ENCODE measurements at regions not wholly inside any gene's neighbourhood (a gene's known extent, or its start where the extent isn't known, plus 50 kb on each side); places are given as distances from the start of the nearest gene placed in this dataset.
"Not testable (repeated sequence)": the region's sequence is repeated elsewhere in the genome, so short reads cannot be mapped to it uniquely, and the experiment has no call there.

DNA sequence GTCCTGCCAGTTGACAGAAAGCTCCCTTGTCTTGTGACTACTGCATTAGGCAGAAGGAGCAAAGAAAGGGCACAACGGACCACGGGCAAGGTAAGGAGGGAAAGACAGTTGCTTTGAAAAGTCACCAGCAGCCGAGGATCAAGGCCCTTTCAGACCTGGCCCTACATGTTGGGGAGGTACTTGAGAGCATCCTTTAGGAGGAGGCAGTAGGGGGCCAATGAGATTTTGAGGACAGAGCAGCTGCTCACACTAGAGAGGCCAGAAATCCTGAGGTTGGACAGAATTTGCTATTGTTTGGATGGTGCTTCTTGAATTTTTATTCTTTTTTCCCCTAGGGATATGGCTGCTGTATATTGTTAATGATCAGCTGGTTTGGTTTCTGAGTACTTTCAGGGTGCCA lies 135.5 kb upstream of the PZP start:
- no peak overlapping the region for H3K27ac ChIP-seq
- H3K36me3 ChIP-seq = no peaks in the 10 kb centered on the region
- no peak overlapping the region for H3K4me3 ChIP-seq
- H3K9me3 ChIP-seq = no peaks in the 10 kb centered on the region
- intact Hi-C loops (cut with DNase I; ENCODE audit: low total_unique reads) = no loop called here
- H3K27me3 ChIP-seq = no peaks in the 10 kb centered on the region
- TF ChIP-seq, protein P1, sequence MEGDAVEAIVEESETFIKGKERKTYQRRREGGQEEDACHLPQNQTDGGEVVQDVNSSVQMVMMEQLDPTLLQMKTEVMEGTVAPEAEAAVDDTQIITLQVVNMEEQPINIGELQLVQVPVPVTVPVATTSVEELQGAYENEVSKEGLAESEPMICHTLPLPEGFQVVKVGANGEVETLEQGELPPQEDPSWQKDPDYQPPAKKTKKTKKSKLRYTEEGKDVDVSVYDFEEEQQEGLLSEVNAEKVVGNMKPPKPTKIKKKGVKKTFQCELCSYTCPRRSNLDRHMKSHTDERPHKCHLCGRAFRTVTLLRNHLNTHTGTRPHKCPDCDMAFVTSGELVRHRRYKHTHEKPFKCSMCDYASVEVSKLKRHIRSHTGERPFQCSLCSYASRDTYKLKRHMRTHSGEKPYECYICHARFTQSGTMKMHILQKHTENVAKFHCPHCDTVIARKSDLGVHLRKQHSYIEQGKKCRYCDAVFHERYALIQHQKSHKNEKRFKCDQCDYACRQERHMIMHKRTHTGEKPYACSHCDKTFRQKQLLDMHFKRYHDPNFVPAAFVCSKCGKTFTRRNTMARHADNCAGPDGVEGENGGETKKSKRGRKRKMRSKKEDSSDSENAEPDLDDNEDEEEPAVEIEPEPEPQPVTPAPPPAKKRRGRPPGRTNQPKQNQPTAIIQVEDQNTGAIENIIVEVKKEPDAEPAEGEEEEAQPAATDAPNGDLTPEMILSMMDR (IDR thresholded peaks at IDR 0.05) = no peak
- no peak for TF ChIP-seq POLR2AphosphoS5 (IDR thresholded peaks at IDR 0.05)
- no peak for TF ChIP-seq POLR2A (IDR thresholded peaks at IDR 0.05)
- H3K4me1 ChIP-seq = no peaks in the 10 kb centered on the region
- DNase-seq (ENCODE audit: low spot score in 2 of 2) = no peak

GRCh38 chr12:9342614-9343353 lies 134.6 kb upstream of the PZP start:
- no peaks in the 10 kb centered on the region for H3K27me3 ChIP-seq
- H3K4me1 ChIP-seq = no peaks in the 10 kb centered on the region
- no peak overlapping the region for H3K4me3 ChIP-seq
- H3K9me3 ChIP-seq = no peaks in the 10 kb centered on the region
- no peak overlapping the region for H3K27ac ChIP-seq
- DNase-seq (ENCODE audit: low spot score in 2 of 2) = no peak
- H3K36me3 ChIP-seq = no peaks in the 10 kb centered on the region
- intact Hi-C loops (cut with DNase I; ENCODE audit: low total_unique reads) = no loop called here
- TF ChIP-seq POLR2AphosphoS5 (IDR thresholded peaks at IDR 0.05) = no peak
- TF ChIP-seq, protein P1 (IDR thresholded peaks at IDR 0.05) = no peak
- TF ChIP-seq POLR2A (IDR thresholded peaks at IDR 0.05) = no peak

- intact Hi-C loops (cut with DNase I; ENCODE audit: low total_unique reads) = no loop called here
- TF ChIP-seq, protein P1 (IDR thresholded peaks at IDR 0.05) = no peak
- TF ChIP-seq POLR2A (IDR thresholded peaks at IDR 0.05) (no peak), POLR2AphosphoS5 (IDR thresholded peaks at IDR 0.05) (no peak)
- no peaks in the 10 kb centered on the region for H3K27me3 ChIP-seq
- no peaks in the 10 kb centered on the region for H3K4me1 ChIP-seq
- H3K27ac ChIP-seq = no peak overlapping the region
- peaks cover 0 to 3% of the 10 kb centered on the region in 2 donors for H3K9me3 ChIP-seq
- DNase-seq (ENCODE audit: low spot score in 2 of 2) = no peak
- no peak overlapping the region for H3K4me3 ChIP-seq
- no peaks in the 10 kb centered on the region for H3K36me3 ChIP-seq
Observed at GRCh38 chr12:9341260-9341585, 133.0 kb upstream of the PZP start.

GRCh38 chr12:9340422-9341259 lies 132.4 kb upstream of the PZP start:
- H3K27ac ChIP-seq = no peak overlapping the region
- H3K9me3 ChIP-seq = peaks cover 0 to 7% of the 10 kb centered on the region in 2 donors
- H3K27me3 ChIP-seq = no peaks in the 10 kb centered on the region
- intact Hi-C loops (cut with DNase I; ENCODE audit: low total_unique reads) = no loop called here
- no peak overlapping the region for H3K4me3 ChIP-seq
- no peak for DNase-seq (ENCODE audit: low spot score in 2 of 2)
- H3K4me1 ChIP-seq = no peaks in the 10 kb centered on the region
- TF ChIP-seq, protein P1 (IDR thresholded peaks at IDR 0.05) = no peak
- TF ChIP-seq POLR2A (IDR thresholded peaks at IDR 0.05) (no peak), POLR2AphosphoS5 (IDR thresholded peaks at IDR 0.05) (no peak)
- no peaks in the 10 kb centered on the region for H3K36me3 ChIP-seq

GRCh38 chr12:9337656-9338055 lies 129.5 kb upstream of the PZP start:
- H3K9me3 ChIP-seq = peaks cover 0 to 7% of the 10 kb centered on the region in 2 donors
- intact Hi-C loops (cut with DNase I; ENCODE audit: low total_unique reads) = no loop called here
- no peak for DNase-seq (ENCODE audit: low spot score in 2 of 2)
- H3K36me3 ChIP-seq = no peaks in the 10 kb centered on the region
- H3K27me3 ChIP-seq = no peaks in the 10 kb centered on the region
- no peak overlapping the region for H3K27ac ChIP-seq
- no peaks in the 10 kb centered on the region for H3K4me1 ChIP-seq
- H3K4me3 ChIP-seq = no peak overlapping the region
- TF ChIP-seq, protein P1 (IDR thresholded peaks at IDR 0.05) = no peak
- no peak for TF ChIP-seq POLR2A (IDR thresholded peaks at IDR 0.05)
- TF ChIP-seq POLR2AphosphoS5 (IDR thresholded peaks at IDR 0.05) = no peak

DNA sequence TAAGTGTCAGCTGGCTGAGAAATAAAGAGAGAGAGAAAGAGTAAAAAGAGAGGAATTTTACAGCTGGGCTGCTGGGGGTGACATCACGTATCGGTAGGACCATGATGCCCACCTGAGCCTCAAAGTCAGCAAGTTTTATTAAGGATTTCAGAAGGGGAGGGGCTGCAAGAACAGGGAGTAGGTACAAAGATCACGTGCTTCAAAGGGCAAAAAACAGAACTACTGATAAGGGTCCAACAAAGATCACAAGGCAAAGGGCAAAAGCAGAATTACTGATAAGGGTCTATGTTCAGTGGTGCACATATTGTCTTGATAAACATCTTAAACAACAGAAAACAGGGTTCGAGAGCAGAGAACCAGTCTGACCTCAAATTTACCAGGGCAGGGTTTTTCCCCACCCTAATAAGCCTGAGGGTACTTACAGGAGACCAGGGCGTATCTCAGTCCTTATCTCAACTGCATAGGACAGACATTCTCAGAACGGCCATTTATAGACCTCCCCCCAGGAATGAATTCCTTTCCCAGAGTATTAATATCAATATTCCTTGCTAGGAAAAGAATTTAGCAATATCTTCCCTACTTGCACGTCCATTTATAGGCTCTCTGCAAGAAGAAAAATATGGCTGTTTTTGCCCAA lies 128.3 kb upstream of the PZP start:
- H3K4me1 ChIP-seq; DNase-seq (ENCODE audit: low spot score in 2 of 2); H3K27me3 ChIP-seq; H3K9me3 ChIP-seq; H3K4me3 ChIP-seq; H3K27ac ChIP-seq; H3K36me3 ChIP-seq; intact Hi-C loops (cut with DNase I; ENCODE audit: low total_unique reads): not testable (repeated sequence)
